ENCODE measurements at regions not wholly inside any gene's neighbourhood (a gene's known extent, or its start where the extent isn't known, plus 50 kb on each side); places are given as distances from the start of the nearest gene placed in this dataset.

- 73% methylated on average over 6 of the region's 6 CpGs for WGBS
- Histone ChIP-seq H3K27ac (no peak overlapping the region), H3K9me3 (no peaks in the 10 kb centered on the region), H3K4me3 (no peak overlapping the region), H3K36me3 (no peaks in the 10 kb centered on the region), H3K4me1 (replicated peaks) (no peaks in the 10 kb centered on the region), H3K27me3 (replicated peaks; ENCODE audit: insufficient read depth) (no peaks in the 10 kb centered on the region)
- intact Hi-C loops (cut with DNase I), result no loop called here
- no peak for DNase-seq (ENCODE audit: low spot score)
- TF ChIP-seq, protein P1, sequence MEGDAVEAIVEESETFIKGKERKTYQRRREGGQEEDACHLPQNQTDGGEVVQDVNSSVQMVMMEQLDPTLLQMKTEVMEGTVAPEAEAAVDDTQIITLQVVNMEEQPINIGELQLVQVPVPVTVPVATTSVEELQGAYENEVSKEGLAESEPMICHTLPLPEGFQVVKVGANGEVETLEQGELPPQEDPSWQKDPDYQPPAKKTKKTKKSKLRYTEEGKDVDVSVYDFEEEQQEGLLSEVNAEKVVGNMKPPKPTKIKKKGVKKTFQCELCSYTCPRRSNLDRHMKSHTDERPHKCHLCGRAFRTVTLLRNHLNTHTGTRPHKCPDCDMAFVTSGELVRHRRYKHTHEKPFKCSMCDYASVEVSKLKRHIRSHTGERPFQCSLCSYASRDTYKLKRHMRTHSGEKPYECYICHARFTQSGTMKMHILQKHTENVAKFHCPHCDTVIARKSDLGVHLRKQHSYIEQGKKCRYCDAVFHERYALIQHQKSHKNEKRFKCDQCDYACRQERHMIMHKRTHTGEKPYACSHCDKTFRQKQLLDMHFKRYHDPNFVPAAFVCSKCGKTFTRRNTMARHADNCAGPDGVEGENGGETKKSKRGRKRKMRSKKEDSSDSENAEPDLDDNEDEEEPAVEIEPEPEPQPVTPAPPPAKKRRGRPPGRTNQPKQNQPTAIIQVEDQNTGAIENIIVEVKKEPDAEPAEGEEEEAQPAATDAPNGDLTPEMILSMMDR (IDR thresholded peaks at IDR 0.05), result no peak
- TF ChIP-seq POLR2A (IDR thresholded peaks at IDR 0.05), result no peak
- TF ChIP-seq POLR2AphosphoS5 (IDR thresholded peaks at IDR 0.05), result no peak
These were observed 307.6 kb upstream of the ZNF521 start for GRCh38 chr18:25659541-25659940.

DNA sequence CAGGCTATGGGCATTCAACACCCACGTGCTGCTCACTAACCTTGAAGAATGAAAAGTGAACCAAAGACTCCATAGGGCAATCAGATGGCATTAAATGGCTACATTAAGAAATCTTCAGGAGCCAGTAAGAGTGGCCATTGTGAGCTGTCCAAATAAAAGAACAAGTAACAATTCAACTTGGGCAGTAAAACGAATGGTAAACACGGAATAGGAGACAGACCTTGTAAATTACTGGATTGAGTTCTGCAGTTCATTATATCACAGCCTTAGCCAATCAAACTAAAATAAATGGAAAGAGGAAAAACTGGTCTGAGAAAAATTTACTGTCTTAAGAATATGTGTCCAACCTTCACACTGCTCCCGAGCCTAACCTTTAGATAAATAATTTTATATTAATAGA, 306.5 kb upstream of the ZNF521 start:
- 26% methylated on average over 4 of the region's 4 CpGs for WGBS
- no peak overlapping the region for H3K4me3 ChIP-seq
- TF ChIP-seq POLR2AphosphoS5 (IDR thresholded peaks at IDR 0.05) (peak; percentile 71), POLR2A (IDR thresholded peaks at IDR 0.05) (no peak)
- H3K9me3 ChIP-seq, result no peaks in the 10 kb centered on the region
- DNase-seq (ENCODE audit: low spot score), result peak; percentile 17
- H3K36me3 ChIP-seq, result no peaks in the 10 kb centered on the region
- H3K4me1 ChIP-seq (replicated peaks), result no peaks in the 10 kb centered on the region
- no peak overlapping the region for H3K27ac ChIP-seq
- no peaks in the 10 kb centered on the region for H3K27me3 ChIP-seq (replicated peaks; ENCODE audit: insufficient read depth)
- intact Hi-C loops (cut with DNase I), result no loop called here

GRCh38 chr18:25651553-25651952, 299.6 kb upstream of the ZNF521 start:
- Histone ChIP-seq H3K36me3 (no peaks in the 10 kb centered on the region), H3K4me1 (replicated peaks) (no peaks in the 10 kb centered on the region), H3K9me3 (no peaks in the 10 kb centered on the region), H3K27me3 (replicated peaks; ENCODE audit: insufficient read depth) (no peaks in the 10 kb centered on the region), H3K27ac (no peak overlapping the region), H3K4me3 (no peak overlapping the region)
- no peak for TF ChIP-seq POLR2AphosphoS5 (IDR thresholded peaks at IDR 0.05)
- TF ChIP-seq, protein P1 (IDR thresholded peaks at IDR 0.05), result no peak
- no peak for TF ChIP-seq POLR2A (IDR thresholded peaks at IDR 0.05)
- intact Hi-C loops (cut with DNase I), result no loop called here
- 96% methylated on average over 1 of the region's 1 CpG for WGBS
- no peak for DNase-seq (ENCODE audit: low spot score)

DNA sequence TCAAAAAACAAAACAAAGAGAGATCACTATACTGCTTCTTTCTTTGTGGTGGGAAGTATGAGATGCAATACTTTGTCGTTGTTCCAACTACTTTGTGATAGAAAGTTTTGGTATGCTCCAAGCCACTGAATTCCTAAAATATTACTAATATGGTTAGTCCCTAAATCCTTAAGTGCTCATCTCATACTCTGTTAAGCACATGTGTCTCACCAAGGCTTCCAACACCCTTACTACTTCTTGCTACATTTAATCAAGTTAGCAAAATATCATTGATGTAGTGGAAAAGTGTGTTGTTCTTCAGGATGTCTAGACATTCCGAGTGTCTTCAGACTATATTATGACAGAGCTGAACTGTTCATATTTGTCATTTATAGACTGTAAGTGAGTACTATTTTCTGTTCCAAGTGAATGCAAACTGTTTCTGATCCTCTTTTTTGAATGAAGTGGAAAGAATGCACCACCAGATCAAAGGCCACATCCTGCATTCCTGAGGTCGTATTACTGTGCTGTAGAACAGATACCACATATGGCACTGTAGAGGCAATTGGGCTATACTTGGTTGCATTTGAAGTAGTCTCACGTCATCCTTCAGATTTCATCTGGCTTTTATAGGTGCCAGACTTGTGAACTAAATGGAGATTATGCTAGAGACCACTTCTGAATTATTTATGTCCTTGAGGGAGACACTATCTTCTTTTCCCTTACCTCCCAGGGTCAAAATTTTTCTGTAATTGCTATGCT, 298.4 kb upstream of the ZNF521 start:
- intact Hi-C loops (cut with DNase I), result no loop called here
- no peaks in the 10 kb centered on the region for H3K9me3 ChIP-seq
- WGBS, result 51% methylated on average over 4 of the region's 4 CpGs
- H3K36me3 ChIP-seq, result no peaks in the 10 kb centered on the region
- TF ChIP-seq POLR2A (IDR thresholded peaks at IDR 0.05), result no peak
- TF ChIP-seq POLR2AphosphoS5 (IDR thresholded peaks at IDR 0.05), result no peak
- TF ChIP-seq, protein P1 (IDR thresholded peaks at IDR 0.05), result no peak
- H3K27me3 ChIP-seq (replicated peaks; ENCODE audit: insufficient read depth), result no peaks in the 10 kb centered on the region
- no peak overlapping the region for H3K4me3 ChIP-seq
- no peak overlapping the region for H3K27ac ChIP-seq
- H3K4me1 ChIP-seq (replicated peaks), result no peaks in the 10 kb centered on the region
- DNase-seq (ENCODE audit: low spot score), result no peak

DNA sequence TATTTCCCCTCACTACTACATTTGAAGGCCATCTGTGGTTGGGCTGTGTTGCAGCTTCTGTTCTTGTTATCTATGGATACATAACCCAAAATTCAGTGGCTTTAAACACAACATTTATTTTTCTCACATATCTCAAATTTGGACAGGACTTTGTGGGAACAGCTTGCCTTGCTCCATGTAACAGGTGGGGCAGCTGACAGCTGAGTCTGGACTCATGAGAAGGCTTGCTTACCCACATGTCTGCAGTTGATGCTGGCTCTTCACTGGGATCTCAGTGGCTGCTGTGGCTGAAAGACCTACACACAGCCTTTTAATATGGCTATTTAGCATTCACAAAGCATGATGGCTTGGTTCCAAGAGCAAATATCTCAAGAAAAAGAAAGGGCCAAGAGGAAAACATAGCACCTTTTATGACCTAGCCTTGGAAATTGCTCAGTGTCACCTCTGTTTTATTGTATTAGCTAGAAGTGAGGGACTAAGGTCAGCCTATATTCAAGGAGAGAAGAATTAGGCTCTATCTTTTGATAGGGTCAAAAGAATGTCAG, 296.8 kb upstream of the ZNF521 start:
- Histone ChIP-seq H3K27me3 (replicated peaks; ENCODE audit: insufficient read depth) (no peaks in the 10 kb centered on the region), H3K36me3 (no peaks in the 10 kb centered on the region), H3K27ac (no peak overlapping the region), H3K4me3 (no peak overlapping the region), H3K9me3 (no peaks in the 10 kb centered on the region), H3K4me1 (replicated peaks) (no peaks in the 10 kb centered on the region)
- intact Hi-C loops (cut with DNase I), result no loop called here
- no peak for DNase-seq (ENCODE audit: low spot score)
- TF ChIP-seq POLR2A (IDR thresholded peaks at IDR 0.05) (no peak), POLR2AphosphoS5 (IDR thresholded peaks at IDR 0.05) (no peak)
- TF ChIP-seq, protein P1 (IDR thresholded peaks at IDR 0.05), result no peak
